ENCODE measurements at regions not wholly inside any gene's neighbourhood (a gene's known extent, or its start where the extent isn't known, plus 50 kb on each side); places are given as distances from the start of the nearest gene placed in this dataset.

DNA sequence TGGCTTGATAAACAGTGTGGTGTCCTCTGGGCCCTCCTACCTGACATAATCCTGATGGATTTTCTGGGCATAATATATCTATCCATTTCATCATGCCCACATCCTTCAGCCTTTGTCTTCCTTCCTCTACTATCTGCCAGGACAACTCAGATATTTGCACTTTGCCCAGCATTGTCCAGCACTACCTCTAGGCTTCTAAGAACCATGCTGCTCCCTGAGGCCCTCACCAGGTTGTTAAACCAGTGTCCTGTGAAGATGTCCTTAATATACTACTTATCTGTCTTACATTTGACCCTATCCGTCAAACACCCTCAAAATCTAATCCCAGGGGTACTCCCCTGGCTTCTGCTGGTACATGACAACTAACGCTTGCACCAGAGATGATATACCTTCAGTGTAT, 58.2 kb upstream of the MAML3 start:
- no peak for ATAC-seq (ENCODE audit: low read depth in 2 of 2)
- Mint-ChIP-seq H3K27ac (no peak overlapping the region), H3K4me1 (no peaks in the 10 kb centered on the region), H3K27me3 (peaks cover 3 to 22% (median 17%) of the 10 kb centered on the region in 3 donors), H3K4me3 (no peak overlapping the region), H3K9me3 (peaks cover 0 to 6% (median 3%) of the 10 kb centered on the region in 7 donors), H3K36me3 (no peaks in the 10 kb centered on the region)
- DNase-seq: no peak

DNA sequence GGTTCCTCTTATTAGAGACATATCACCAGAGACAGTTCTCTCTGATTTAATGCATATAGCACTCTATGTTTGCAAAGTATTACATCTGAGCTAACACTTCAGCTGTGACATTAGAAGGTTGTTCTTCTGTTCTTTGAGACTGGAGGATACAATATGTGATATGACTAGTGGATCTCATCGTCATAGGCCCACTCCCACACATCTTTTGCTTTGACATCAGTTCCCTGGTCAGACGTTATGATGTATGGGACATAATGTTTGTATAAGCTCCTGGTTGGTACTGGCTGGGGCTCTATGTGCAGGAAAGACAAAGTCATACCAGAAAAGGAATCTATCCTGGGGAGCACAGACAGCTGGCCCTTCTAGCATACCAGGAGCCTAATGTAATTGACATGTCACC, 57.7 kb upstream of the MAML3 start:
- no peak for ATAC-seq (ENCODE audit: low read depth in 2 of 2)

DNA sequence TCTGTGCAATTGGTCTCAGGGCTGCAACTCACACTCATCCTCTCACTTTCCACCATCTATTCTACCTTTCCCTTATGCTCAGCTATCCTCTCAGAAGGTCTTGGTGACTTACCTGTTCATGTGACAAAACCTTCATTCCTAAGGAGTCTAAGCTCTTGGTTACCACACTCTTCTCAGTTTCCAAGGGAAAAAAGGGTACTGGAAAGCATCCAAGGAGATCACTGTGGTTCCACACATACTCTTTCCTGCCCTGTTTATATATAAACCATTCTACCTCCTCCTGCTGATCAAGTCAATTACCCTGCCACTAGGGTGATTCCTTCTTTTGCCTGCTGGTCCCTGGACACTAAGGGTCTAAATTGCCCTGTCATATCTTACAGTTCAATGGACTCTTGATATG, 57.2 kb upstream of the MAML3 start:
- DNase-seq (no peak), ATAC-seq (ENCODE audit: low read depth in 2 of 2) (no peak)
- Mint-ChIP-seq H3K4me3 (no peak overlapping the region), H3K27me3 (peaks cover 6 to 22% (median 17%) of the 10 kb centered on the region in 3 donors), H3K27ac (no peak overlapping the region), H3K36me3 (no peaks in the 10 kb centered on the region), H3K4me1 (no peaks in the 10 kb centered on the region), H3K9me3 (peaks cover 0 to 6% (median 3%) of the 10 kb centered on the region in 7 donors)

More for the DNA sequence above, 57.7 kb upstream of the MAML3 start:
- Mint-ChIP-seq H3K4me3 (peak overlapping the region in 1 of 8 donors; percentile 5), H3K27ac (no peak overlapping the region), H3K36me3 (no peaks in the 10 kb centered on the region), H3K27me3 (peaks cover 3 to 22% (median 17%) of the 10 kb centered on the region in 3 donors), H3K4me1 (no peaks in the 10 kb centered on the region), H3K9me3 (peaks cover 0 to 6% (median 3%) of the 10 kb centered on the region in 7 donors)
- no peak for DNase-seq

- H3K36me3 Mint-ChIP-seq: no peaks in the 10 kb centered on the region
- H3K27ac Mint-ChIP-seq: no peak overlapping the region
Observed at GRCh38 chr4:140208921-140209320, 54.9 kb upstream of the MAML3 start.

More at GRCh38 chr4:140208921-140209320, 54.9 kb upstream of the MAML3 start:
- H3K4me3 Mint-ChIP-seq: no peak overlapping the region
- H3K9me3 Mint-ChIP-seq: peaks cover 0 to 6% (median 3%) of the 10 kb centered on the region in 7 donors
- no peaks in the 10 kb centered on the region for H3K4me1 Mint-ChIP-seq
- ATAC-seq (ENCODE audit: low read depth in 2 of 2) (no peak), DNase-seq (no peak)
- peaks cover 6 to 17% (median 9%) of the 10 kb centered on the region in 3 donors for H3K27me3 Mint-ChIP-seq
